Panc1 (cell line): ENCODE measurements at regions not wholly inside any gene's neighbourhood (a gene's known extent, or its start where the extent isn't known, plus 50 kb on each side); places are given as distances from the start of the nearest gene placed in this dataset.

ENCODE experiments used
- ATAC-seq: fragments of 200-7000 bp; cut with Tn5 transposase; 2 replicates; pipeline ENCODE4 v1.9.1; 2020; ENCODE audit warnings: mild to moderate bottlenecking, moderate library complexity
- BruUV-seq: library from RNA; stranded (reverse); fragments of 400-500 nt; replicated peaks from 2 replicates; lab custom pipeline; 2021; lab: Mats Ljungman, UMichigan
- CTCF ChIA-PET: fragments of 300-600 bp; sonication (Branson Sonifier 250); formaldehyde crosslinking; loops from one replicate; lab custom pipeline; 2022; ENCODE audit warnings: antibody characterized with exemption; lab: Charles Lee
- POLR2A ChIA-PET: fragments of 300-600 bp; sonication (Branson Sonifier 250); formaldehyde crosslinking; loops from one replicate; lab custom pipeline; 2022; ENCODE audit warnings: antibody characterized with exemption; lab: Charles Lee
- DNase-seq: peaks from one replicate; pipeline ENCODE4 v3.0.0-alpha.2; 2010; ENCODE audit warnings: low read depth, low spot score
- H3K27ac ChIP-seq: 2 replicates; pipeline ENCODE4 v1.5.1; 2011; ENCODE audit warnings: mild to moderate bottlenecking, low read length, inconsistent platforms
- H3K27me3 ChIP-seq: fragments of 200-500 bp; sonication (Bioruptor generic); 2 replicates; pipeline ENCODE4 v1.6.0; 2014; ENCODE audit warnings: low read length, inconsistent platforms; ENCODE audit not compliant: control insufficient read depth, insufficient read depth
- H3K36me3 ChIP-seq: fragments of 200-500 bp; sonication (Bioruptor generic); 2 replicates; pipeline ENCODE4 v1.5.1; 2014; ENCODE audit warnings: inconsistent platforms, mild to moderate bottlenecking, low read length, moderate library complexity; ENCODE audit not compliant: control insufficient read depth, insufficient read depth
- H3K4me1 ChIP-seq: 2 replicates; pipeline ENCODE4 v1.5.1; 2011; ENCODE audit warnings: inconsistent platforms, mild to moderate bottlenecking, low read length, moderate library complexity; ENCODE audit not compliant: control insufficient read depth, insufficient read depth
- H3K4me3 ChIP-seq, 2 experiments: 2 replicates each; pipeline ENCODE4 v1.5.1; 2011 to 2012; ENCODE audit warnings: low read depth in 2 of 2, low read length in 2 of 2, mild to moderate bottlenecking in 2 of 2, inconsistent platforms in 1 of 2, moderate library complexity in 1 of 2
- H3K9me3 ChIP-seq: fragments of 200-500 bp; sonication (Bioruptor generic); 2 replicates; pipeline ENCODE4 v1.5.1; 2014; ENCODE audit warnings: low read depth, mild to moderate bottlenecking, inconsistent platforms, low read length, moderate library complexity; ENCODE audit not compliant: control insufficient read depth, insufficient read depth
- CTCF ChIP-seq: fragments of 450-650 bp; IDR thresholded peaks from 2 replicates; pipeline ENCODE4 v1.5.1; 2017; ENCODE audit warnings: mild to moderate bottlenecking
- POLR2AphosphoS5 ChIP-seq: IDR thresholded peaks from 2 replicates; pipeline ENCODE4 v1.6.1; 2012; ENCODE audit warnings: mild to moderate bottlenecking, low read depth, low read length, moderate library complexity
- REST ChIP-seq, 2 experiments: IDR thresholded peaks; 2 replicates each; pipeline ENCODE4 v1.6.1; 2011 to 2012; ENCODE audit warnings: low read depth in 2 of 2, control low read depth in 1 of 2, low read length in 1 of 2, mild to moderate bottlenecking in 1 of 2, moderate library complexity in 1 of 2; ENCODE audit not compliant: insufficient read depth in 1 of 2
- SIN3A ChIP-seq: IDR thresholded peaks from 2 replicates; pipeline ENCODE4 v1.6.1; 2012; ENCODE audit warnings: low read depth, mild to moderate bottlenecking, low read length, moderate library complexity, borderline replicate concordance; ENCODE audit not compliant: insufficient read depth
- TCF7L2 ChIP-seq: IDR thresholded peaks from 2 replicates; pipeline ENCODE4 v1.6.1; 2011; ENCODE audit warnings: mild to moderate bottlenecking, low read depth, low read length, inconsistent platforms
- in situ Hi-C: cut with HindIII; loops from 2 replicates; pipeline ENCODE4 v1.10.0; 2016; ENCODE audit warnings: low sequenced_read_pairs, low pct_unique_long_range_greater_than_20kb
- intact Hi-C: fragments of 100-400 bp; cut with micrococcal nuclease; formaldehyde crosslinking; loops from one replicate; pipeline ENCODE4 v1.10.0; 2022; ENCODE audit not compliant: unreplicated experiment

- ATAC-seq (no peak), DNase-seq (no peak)
- peak overlapping the region; percentile 84 for H3K27ac ChIP-seq
- intact Hi-C loops, result no loop called here
- no peak overlapping the region for H3K4me3 ChIP-seq
- BruUV-seq, result no TSS peak
- H3K27me3 ChIP-seq, result no peaks in the 10 kb centered on the region
- in situ Hi-C loops, result no loop called here
- H3K4me1 ChIP-seq, result peaks cover 14% of the 10 kb centered on the region
- TF ChIP-seq TCF7L2, result no peak
- no peak for TF ChIP-seq POLR2AphosphoS5
- TF ChIP-seq CTCF, result no peak
- no peak for TF ChIP-seq REST (IDR thresholded peaks at IDR 0.05; ENCODE audit: insufficient read depth in 1 of 2, low read depth in 2 of 2, low read length in 1 of 2)
- no peak for TF ChIP-seq SIN3A
- H3K9me3 ChIP-seq, result peaks cover 19% of the 10 kb centered on the region; the same call in 1 of the 2 replicates
- ChIA-PET POLR2A (interaction anchor here (0.7 kb wide), 1 partner anchor 37 kb away, joined by 3 read pairs; no protein-coding TSS in a partner anchor), CTCF (no interaction called here)
- no peaks in the 10 kb centered on the region for H3K36me3 ChIP-seq
Measured at GRCh38 chr11:35066783-35067423, 72.1 kb upstream of the CD44 start.

DNA sequence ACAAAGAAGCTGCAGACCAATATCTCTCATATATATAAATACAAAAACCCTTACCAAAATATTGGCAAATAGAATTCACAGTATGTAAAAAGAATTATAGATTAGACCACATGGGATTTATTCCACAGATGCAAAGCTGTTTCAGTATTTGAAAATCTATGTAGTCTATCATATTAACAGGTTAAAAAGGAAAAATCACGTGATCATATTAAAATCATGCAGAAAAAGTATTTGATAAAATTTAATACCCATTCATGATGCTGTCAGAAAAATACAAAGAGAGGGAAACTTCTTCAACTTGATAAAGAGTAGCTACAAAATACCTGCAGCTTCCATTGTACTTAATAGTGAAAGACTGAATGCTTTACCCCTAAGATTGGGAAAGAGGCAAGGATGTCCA is 67.2 kb upstream of the CD44 start:
- ATAC-seq, result no peak
- ChIA-PET CTCF (no interaction called here), POLR2A (interaction anchor here (1.4 kb wide), 1 partner anchor 68 kb away, joined by 4 read pairs; the partner anchor contains the start of gene CD44)

More for the DNA sequence above, 67.2 kb upstream of the CD44 start:
- no peak for DNase-seq
- no peak for TF ChIP-seq REST (IDR thresholded peaks at IDR 0.05; ENCODE audit: insufficient read depth in 1 of 2, low read depth in 2 of 2, low read length in 1 of 2)
- no peak for TF ChIP-seq POLR2AphosphoS5
- TF ChIP-seq SIN3A, result no peak
- TF ChIP-seq TCF7L2, result no peak
- TF ChIP-seq CTCF, result no peak
- no peak overlapping the region for H3K4me3 ChIP-seq
- no peaks in the 10 kb centered on the region for H3K27me3 ChIP-seq
- in situ Hi-C loops, result no loop called here
- intact Hi-C loops, result no loop called here
- BruUV-seq, result no TSS peak
- H3K4me1 ChIP-seq, result peaks cover 8% of the 10 kb centered on the region
- H3K36me3 ChIP-seq, result no peaks in the 10 kb centered on the region
- H3K9me3 ChIP-seq, result peaks cover 22% of the 10 kb centered on the region; the same call in 1 of the 2 replicates
- H3K27ac ChIP-seq, result peak overlapping the region; percentile 5; the same call in 1 of the 2 replicates
